ENCODE measurements at regions not wholly inside any gene's neighbourhood (a gene's known extent, or its start where the extent isn't known, plus 50 kb on each side); places are given as distances from the start of the nearest gene placed in this dataset.

DNA sequence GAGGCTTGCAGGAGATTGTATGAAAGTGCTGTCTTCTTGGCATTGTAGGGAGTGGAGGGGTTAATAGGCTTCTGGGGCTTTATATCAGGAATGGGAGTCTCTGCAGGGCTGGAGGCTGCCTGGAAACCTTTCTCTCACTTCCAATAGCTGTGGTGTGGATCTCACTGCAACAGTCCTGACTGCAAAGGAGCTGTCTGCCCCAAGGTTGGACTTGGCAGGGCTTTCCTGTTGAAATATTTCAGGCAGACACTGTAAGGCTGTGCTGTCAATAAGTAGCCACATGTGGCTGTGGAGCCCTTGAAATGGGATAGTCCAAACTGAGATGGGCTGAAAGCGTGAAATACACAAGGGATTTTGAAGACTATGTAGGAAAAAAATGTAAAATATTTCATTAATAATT is 399.1 kb upstream of the SPRED2 start:
- Histone ChIP-seq H3K9me3 (replicated peaks) (no peaks in the 10 kb centered on the region), H3K4me1 (peaks cover 6% of the 10 kb centered on the region), H3K36me3 (no peaks in the 10 kb centered on the region), H3K27me3 (ENCODE audit: low read depth) (no peaks in the 10 kb centered on the region), H3K27ac (replicated peaks) (no peak overlapping the region), H3K4me3 (no peak overlapping the region)
- TF ChIP-seq, protein P1, sequence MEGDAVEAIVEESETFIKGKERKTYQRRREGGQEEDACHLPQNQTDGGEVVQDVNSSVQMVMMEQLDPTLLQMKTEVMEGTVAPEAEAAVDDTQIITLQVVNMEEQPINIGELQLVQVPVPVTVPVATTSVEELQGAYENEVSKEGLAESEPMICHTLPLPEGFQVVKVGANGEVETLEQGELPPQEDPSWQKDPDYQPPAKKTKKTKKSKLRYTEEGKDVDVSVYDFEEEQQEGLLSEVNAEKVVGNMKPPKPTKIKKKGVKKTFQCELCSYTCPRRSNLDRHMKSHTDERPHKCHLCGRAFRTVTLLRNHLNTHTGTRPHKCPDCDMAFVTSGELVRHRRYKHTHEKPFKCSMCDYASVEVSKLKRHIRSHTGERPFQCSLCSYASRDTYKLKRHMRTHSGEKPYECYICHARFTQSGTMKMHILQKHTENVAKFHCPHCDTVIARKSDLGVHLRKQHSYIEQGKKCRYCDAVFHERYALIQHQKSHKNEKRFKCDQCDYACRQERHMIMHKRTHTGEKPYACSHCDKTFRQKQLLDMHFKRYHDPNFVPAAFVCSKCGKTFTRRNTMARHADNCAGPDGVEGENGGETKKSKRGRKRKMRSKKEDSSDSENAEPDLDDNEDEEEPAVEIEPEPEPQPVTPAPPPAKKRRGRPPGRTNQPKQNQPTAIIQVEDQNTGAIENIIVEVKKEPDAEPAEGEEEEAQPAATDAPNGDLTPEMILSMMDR (IDR thresholded peaks at IDR 0.05; ENCODE audit: borderline replicate concordance), result peak; percentile 27
- intact Hi-C loops (cut with micrococcal nuclease), result no loop called here
- peak; percentile 25 for DNase-seq

DNA sequence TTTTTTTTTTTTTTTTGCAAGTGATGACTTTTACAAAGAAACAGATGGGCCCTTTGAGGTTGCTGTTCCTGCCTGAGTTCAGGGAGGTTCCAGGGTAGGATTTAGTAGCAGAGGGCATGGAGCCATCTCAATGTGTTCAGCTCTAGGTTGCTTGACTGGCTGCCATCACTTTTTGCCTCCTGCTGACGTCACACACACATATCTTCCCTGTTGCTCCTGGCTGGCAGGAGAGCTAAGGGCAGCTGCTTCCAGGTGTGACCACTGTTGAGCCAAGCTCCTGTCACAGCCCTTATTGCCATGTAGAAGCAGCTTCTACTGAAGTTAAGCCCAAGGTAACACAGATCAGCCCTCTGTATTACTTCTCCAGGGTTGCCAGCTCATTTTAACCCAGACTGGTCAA is 394.2 kb upstream of the SPRED2 start:
- intact Hi-C loops (cut with micrococcal nuclease), result no loop called here
- DNase-seq, result peak; percentile 17
- Histone ChIP-seq H3K36me3 (no peaks in the 10 kb centered on the region), H3K27me3 (ENCODE audit: low read depth) (no peaks in the 10 kb centered on the region), H3K27ac (replicated peaks) (no peak overlapping the region), H3K9me3 (replicated peaks) (peaks cover 9% of the 10 kb centered on the region), H3K4me1 (peaks cover 6% of the 10 kb centered on the region), H3K4me3 (no peak overlapping the region)
- TF ChIP-seq, protein P1 (IDR thresholded peaks at IDR 0.05; ENCODE audit: borderline replicate concordance), result no peak

DNA sequence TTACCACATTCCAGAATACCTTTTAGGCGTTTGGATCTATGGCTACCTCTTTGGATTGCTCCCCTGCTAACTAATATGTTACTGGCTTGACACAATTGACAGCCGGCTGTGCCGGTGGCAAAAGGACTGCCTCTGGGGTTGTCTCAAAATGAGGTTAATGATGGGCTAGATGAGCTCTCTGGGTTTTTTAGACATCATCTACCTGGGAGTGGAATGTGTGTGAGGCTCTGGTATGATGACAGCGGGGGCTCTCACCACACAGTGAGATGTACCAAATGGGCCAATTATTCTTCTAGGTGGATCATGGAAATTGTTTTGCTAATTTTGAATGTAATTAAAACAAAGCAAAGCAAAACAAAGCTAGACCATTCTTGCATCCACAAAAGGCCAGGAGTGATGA is 391.1 kb upstream of the SPRED2 start:
- no peaks in the 10 kb centered on the region for H3K27me3 ChIP-seq (ENCODE audit: low read depth)
- peaks cover 9% of the 10 kb centered on the region for H3K9me3 ChIP-seq (replicated peaks)
- DNase-seq, result no peak
- TF ChIP-seq, protein P1 (IDR thresholded peaks at IDR 0.05; ENCODE audit: borderline replicate concordance), result no peak
- H3K4me1 ChIP-seq, result no peaks in the 10 kb centered on the region
- no peaks in the 10 kb centered on the region for H3K36me3 ChIP-seq
- no peak overlapping the region for H3K4me3 ChIP-seq
- no peak overlapping the region for H3K27ac ChIP-seq (replicated peaks)
- intact Hi-C loops (cut with micrococcal nuclease), result no loop called here

DNA sequence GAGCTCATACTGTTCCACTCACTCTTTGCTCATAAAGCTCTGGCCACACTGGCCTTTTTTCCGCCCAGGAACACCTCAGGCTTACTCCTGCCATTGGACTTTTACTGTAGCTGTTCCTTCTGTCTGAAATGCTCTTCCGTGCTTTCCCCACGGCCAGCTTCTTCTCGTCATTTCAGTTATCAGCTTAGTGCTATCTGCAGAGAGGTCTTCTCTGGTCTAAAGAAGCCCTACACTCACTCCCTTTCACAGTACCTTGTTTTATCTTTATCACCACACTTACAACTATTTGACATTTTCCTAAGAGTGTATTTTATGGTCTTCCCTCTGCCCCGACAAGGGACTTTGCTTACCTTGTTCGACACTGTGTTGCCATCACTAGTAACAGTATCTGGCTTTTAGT is 388.1 kb upstream of the SPRED2 start:
- no peaks in the 10 kb centered on the region for H3K36me3 ChIP-seq
- H3K9me3 ChIP-seq (replicated peaks), result peaks cover 9% of the 10 kb centered on the region
- H3K27ac ChIP-seq (replicated peaks), result no peak overlapping the region
- H3K4me3 ChIP-seq, result no peak overlapping the region
- TF ChIP-seq, protein P1 (IDR thresholded peaks at IDR 0.05; ENCODE audit: borderline replicate concordance), result no peak
- intact Hi-C loops (cut with micrococcal nuclease), result no loop called here
- DNase-seq, result no peak
- H3K4me1 ChIP-seq, result no peaks in the 10 kb centered on the region
- H3K27me3 ChIP-seq (ENCODE audit: low read depth), result no peaks in the 10 kb centered on the region

DNA sequence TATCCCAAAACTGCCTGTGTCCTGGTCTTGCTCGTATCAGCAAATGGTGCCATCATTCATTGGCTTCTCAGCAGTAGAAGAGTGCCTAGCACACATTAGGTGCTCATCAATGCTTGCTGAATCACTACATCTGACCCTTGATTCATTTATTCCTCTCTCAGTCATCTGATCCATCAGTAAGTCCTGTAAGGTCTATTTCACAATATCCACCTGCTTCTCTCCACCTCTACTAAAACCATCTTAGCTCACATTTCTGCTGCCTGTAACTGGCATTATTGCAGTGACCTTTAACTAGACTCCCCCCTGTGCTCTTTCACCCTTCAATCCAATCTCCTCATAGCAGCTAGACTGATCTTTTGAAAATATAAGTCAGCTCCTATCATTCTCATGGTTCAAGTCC is 387.6 kb upstream of the SPRED2 start:
- Histone ChIP-seq H3K36me3 (no peaks in the 10 kb centered on the region), H3K9me3 (replicated peaks) (peaks cover 9% of the 10 kb centered on the region), H3K4me3 (no peak overlapping the region), H3K27me3 (ENCODE audit: low read depth) (no peaks in the 10 kb centered on the region), H3K27ac (replicated peaks) (no peak overlapping the region), H3K4me1 (no peaks in the 10 kb centered on the region)
- TF ChIP-seq, protein P1 (IDR thresholded peaks at IDR 0.05; ENCODE audit: borderline replicate concordance), result no peak
- no peak for DNase-seq
- intact Hi-C loops (cut with micrococcal nuclease), result no loop called here
